ENCODE measurements at regions not wholly inside any gene's neighbourhood (a gene's known extent, or its start where the extent isn't known, plus 50 kb on each side); places are given as distances from the start of the nearest gene placed in this dataset.

GRCh38 chr11:91560434-91560833, 664.2 kb upstream of the FAT3 start:
- intact Hi-C loops (cut with DNase I; ENCODE audit: low total_unique reads), result no loop called here
- no peak for TF ChIP-seq POLR2A (IDR thresholded peaks at IDR 0.05)
- TF ChIP-seq CTCF (IDR thresholded peaks at IDR 0.05), result no peak

GRCh38 chr11:91538065-91538464, 686.6 kb upstream of the FAT3 start:
- H3K4me1 ChIP-seq, result no peaks in the 10 kb centered on the region
- H3K4me3 ChIP-seq, result no peak overlapping the region
- intact Hi-C loops (cut with DNase I; ENCODE audit: low total_unique reads), result no loop called here
- no peak overlapping the region for H3K27ac ChIP-seq
- H3K36me3 ChIP-seq, result no peaks in the 10 kb centered on the region
- TF ChIP-seq CTCF (IDR thresholded peaks at IDR 0.05), result no peak
- TF ChIP-seq POLR2A (IDR thresholded peaks at IDR 0.05), result no peak
- no peak for DNase-seq
- H3K9me3 ChIP-seq, result no peaks in the 10 kb centered on the region
- no peaks in the 10 kb centered on the region for H3K27me3 ChIP-seq

More at GRCh38 chr11:91560434-91560833, 664.2 kb upstream of the FAT3 start:
- H3K9me3 ChIP-seq, result no peaks in the 10 kb centered on the region
- H3K4me1 ChIP-seq, result no peaks in the 10 kb centered on the region
- no peak overlapping the region for H3K4me3 ChIP-seq
- H3K27ac ChIP-seq, result no peak overlapping the region
- no peaks in the 10 kb centered on the region for H3K27me3 ChIP-seq
- H3K36me3 ChIP-seq, result no peaks in the 10 kb centered on the region
- DNase-seq, result no peak

GRCh38 chr11:91536366-91536765, 688.3 kb upstream of the FAT3 start:
- H3K27ac ChIP-seq, result no peak overlapping the region
- no peak for DNase-seq
- intact Hi-C loops (cut with DNase I; ENCODE audit: low total_unique reads), result no loop called here

GRCh38 chr11:91528965-91529364, 695.7 kb upstream of the FAT3 start:
- intact Hi-C loops (cut with DNase I; ENCODE audit: low total_unique reads), result no loop called here
- TF ChIP-seq POLR2A (IDR thresholded peaks at IDR 0.05) (no peak), CTCF (IDR thresholded peaks at IDR 0.05) (no peak)
- H3K27ac ChIP-seq, result no peak overlapping the region

More at GRCh38 chr11:91536366-91536765, 688.3 kb upstream of the FAT3 start:
- Histone ChIP-seq H3K9me3 (no peaks in the 10 kb centered on the region), H3K27me3 (no peaks in the 10 kb centered on the region), H3K4me1 (no peaks in the 10 kb centered on the region), H3K36me3 (no peaks in the 10 kb centered on the region), H3K4me3 (no peak overlapping the region)
- TF ChIP-seq CTCF (IDR thresholded peaks at IDR 0.05) (no peak), POLR2A (IDR thresholded peaks at IDR 0.05) (no peak)

GRCh38 chr11:91527380-91528030, 697.1 kb upstream of the FAT3 start:
- intact Hi-C loops (cut with DNase I; ENCODE audit: low total_unique reads), result no loop called here
- Histone ChIP-seq H3K4me3 (no peak overlapping the region), H3K4me1 (no peaks in the 10 kb centered on the region), H3K36me3 (no peaks in the 10 kb centered on the region), H3K27me3 (no peaks in the 10 kb centered on the region), H3K27ac (no peak overlapping the region), H3K9me3 (no peaks in the 10 kb centered on the region)
- TF ChIP-seq CTCF (IDR thresholded peaks at IDR 0.05) (no peak), POLR2A (IDR thresholded peaks at IDR 0.05) (no peak)
- no peak for DNase-seq

More at GRCh38 chr11:91528965-91529364, 695.7 kb upstream of the FAT3 start:
- no peaks in the 10 kb centered on the region for H3K27me3 ChIP-seq
- no peak for DNase-seq
- H3K4me3 ChIP-seq, result no peak overlapping the region
- no peaks in the 10 kb centered on the region for H3K9me3 ChIP-seq
- no peaks in the 10 kb centered on the region for H3K36me3 ChIP-seq
- no peaks in the 10 kb centered on the region for H3K4me1 ChIP-seq
